ENCODE measurements at regions not wholly inside any gene's neighbourhood (a gene's known extent, or its start where the extent isn't known, plus 50 kb on each side); places are given as distances from the start of the nearest gene placed in this dataset.

DNA sequence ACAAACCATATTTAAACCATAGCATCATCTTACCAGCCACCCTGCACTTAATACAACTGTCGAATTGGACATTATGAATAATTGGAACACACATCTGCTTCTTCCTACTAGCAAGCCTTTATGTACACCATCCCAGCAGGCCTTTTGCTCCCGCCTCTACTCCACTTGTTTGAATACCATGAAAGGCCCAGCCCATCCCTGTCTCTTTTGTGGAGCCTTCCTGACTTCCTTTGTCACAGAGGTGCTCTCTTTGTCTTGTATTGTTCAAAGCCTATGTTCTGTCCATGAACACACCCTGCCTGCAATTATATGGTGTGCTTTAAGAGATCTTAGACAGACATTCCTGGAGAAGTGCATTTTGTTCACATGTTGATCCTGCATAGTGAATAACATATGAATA lies 465.7 kb downstream of the DIRAS2 start:
- TF ChIP-seq, protein P1, sequence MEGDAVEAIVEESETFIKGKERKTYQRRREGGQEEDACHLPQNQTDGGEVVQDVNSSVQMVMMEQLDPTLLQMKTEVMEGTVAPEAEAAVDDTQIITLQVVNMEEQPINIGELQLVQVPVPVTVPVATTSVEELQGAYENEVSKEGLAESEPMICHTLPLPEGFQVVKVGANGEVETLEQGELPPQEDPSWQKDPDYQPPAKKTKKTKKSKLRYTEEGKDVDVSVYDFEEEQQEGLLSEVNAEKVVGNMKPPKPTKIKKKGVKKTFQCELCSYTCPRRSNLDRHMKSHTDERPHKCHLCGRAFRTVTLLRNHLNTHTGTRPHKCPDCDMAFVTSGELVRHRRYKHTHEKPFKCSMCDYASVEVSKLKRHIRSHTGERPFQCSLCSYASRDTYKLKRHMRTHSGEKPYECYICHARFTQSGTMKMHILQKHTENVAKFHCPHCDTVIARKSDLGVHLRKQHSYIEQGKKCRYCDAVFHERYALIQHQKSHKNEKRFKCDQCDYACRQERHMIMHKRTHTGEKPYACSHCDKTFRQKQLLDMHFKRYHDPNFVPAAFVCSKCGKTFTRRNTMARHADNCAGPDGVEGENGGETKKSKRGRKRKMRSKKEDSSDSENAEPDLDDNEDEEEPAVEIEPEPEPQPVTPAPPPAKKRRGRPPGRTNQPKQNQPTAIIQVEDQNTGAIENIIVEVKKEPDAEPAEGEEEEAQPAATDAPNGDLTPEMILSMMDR (optimal IDR thresholded peaks at IDR 0.05 in 1 of 3, IDR thresholded peaks at IDR 0.05 in 1 of 3, conservative IDR thresholded peaks at IDR 0.05 in 1 of 3; ENCODE audit: extremely low read depth in 1 of 3, insufficient read depth in 2 of 3, low read length in 3 of 3) = no peak
- TF ChIP-seq EZH2 (IDR thresholded peaks at IDR 0.05; ENCODE audit: low read length) = no peak

Measured in keratinocyte (primary cell).